ENCODE measurements at regions not wholly inside any gene's neighbourhood (a gene's known extent, or its start where the extent isn't known, plus 50 kb on each side); places are given as distances from the start of the nearest gene placed in this dataset.
A peak's percentile ranks its signal among the peaks of the same experiment; 100 is the strongest.

DNA sequence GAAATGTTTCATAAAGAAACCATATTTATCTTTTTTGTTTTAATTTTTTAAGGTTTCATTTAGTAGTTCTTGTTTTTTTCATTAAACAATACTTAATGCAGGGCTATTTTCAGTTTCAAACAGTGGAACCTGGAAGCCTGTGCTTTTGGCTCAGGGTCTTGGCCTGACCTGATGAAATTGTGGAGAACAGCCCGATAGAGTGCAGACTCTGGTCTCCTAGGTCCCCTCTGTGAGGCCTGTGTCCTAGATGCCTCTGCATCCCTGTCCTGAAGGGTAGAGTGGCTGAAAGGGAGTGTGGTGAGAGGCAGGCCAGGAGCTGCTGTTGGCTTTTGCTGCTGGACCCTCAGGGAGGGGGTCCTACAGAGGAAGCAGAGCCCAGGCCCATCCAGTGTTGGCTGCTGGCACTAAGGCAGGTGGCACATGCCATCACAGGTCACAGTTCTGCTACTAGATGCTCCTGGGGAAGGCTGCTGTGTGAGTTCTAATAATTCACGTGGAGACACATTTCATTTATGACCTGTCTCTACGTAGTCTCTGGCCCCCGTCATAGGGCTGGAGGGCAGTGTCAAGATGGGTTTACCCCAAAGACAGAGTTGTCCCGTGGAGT lies 201.0 kb upstream of the COPS8 start:
- H3K4me3 ChIP-seq = no peak overlapping the region
- no peak overlapping the region for H3K27ac ChIP-seq
- H3K9me3 ChIP-seq (ENCODE audit: low read depth) = no peaks in the 10 kb centered on the region
- no peaks in the 10 kb centered on the region for H3K27me3 ChIP-seq
- TF ChIP-seq, protein P1, sequence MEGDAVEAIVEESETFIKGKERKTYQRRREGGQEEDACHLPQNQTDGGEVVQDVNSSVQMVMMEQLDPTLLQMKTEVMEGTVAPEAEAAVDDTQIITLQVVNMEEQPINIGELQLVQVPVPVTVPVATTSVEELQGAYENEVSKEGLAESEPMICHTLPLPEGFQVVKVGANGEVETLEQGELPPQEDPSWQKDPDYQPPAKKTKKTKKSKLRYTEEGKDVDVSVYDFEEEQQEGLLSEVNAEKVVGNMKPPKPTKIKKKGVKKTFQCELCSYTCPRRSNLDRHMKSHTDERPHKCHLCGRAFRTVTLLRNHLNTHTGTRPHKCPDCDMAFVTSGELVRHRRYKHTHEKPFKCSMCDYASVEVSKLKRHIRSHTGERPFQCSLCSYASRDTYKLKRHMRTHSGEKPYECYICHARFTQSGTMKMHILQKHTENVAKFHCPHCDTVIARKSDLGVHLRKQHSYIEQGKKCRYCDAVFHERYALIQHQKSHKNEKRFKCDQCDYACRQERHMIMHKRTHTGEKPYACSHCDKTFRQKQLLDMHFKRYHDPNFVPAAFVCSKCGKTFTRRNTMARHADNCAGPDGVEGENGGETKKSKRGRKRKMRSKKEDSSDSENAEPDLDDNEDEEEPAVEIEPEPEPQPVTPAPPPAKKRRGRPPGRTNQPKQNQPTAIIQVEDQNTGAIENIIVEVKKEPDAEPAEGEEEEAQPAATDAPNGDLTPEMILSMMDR (IDR thresholded peaks at IDR 0.05; ENCODE audit: low read depth, low read length) = no peak
- no peak for DNase-seq (ENCODE audit: low read depth in 1 of 2, low spot score in 1 of 2)
- H3K4me1 ChIP-seq (ENCODE audit: low read depth) = no peaks in the 10 kb centered on the region
- H3K36me3 ChIP-seq = no peaks in the 10 kb centered on the region

GRCh38 chr2:236886456-236886855 lies 199.2 kb upstream of the COPS8 start:
- H3K4me1 ChIP-seq (ENCODE audit: low read depth) = no peaks in the 10 kb centered on the region
- H3K27ac ChIP-seq = no peak overlapping the region
- TF ChIP-seq, protein P1 (IDR thresholded peaks at IDR 0.05; ENCODE audit: low read depth, low read length) = no peak
- H3K9me3 ChIP-seq (ENCODE audit: low read depth) = no peaks in the 10 kb centered on the region
- no peak for DNase-seq (ENCODE audit: low read depth in 1 of 2, low spot score in 1 of 2)
- H3K4me3 ChIP-seq = no peak overlapping the region
- H3K27me3 ChIP-seq = no peaks in the 10 kb centered on the region
- H3K36me3 ChIP-seq = no peaks in the 10 kb centered on the region

- TF ChIP-seq, protein P1 (IDR thresholded peaks at IDR 0.05; ENCODE audit: low read depth, low read length) = peak; percentile 7
- H3K27ac ChIP-seq = no peak overlapping the region
- no peaks in the 10 kb centered on the region for H3K4me1 ChIP-seq (ENCODE audit: low read depth)
- no peak overlapping the region for H3K4me3 ChIP-seq
- H3K27me3 ChIP-seq = no peaks in the 10 kb centered on the region
- no peaks in the 10 kb centered on the region for H3K36me3 ChIP-seq
- no peaks in the 10 kb centered on the region for H3K9me3 ChIP-seq (ENCODE audit: low read depth)
- DNase-seq (ENCODE audit: low read depth in 1 of 2, low spot score in 1 of 2) = peak in 1 of 2 donors; percentile 71
Observed at GRCh38 chr2:236887531-236887930, 198.2 kb upstream of the COPS8 start.

DNA sequence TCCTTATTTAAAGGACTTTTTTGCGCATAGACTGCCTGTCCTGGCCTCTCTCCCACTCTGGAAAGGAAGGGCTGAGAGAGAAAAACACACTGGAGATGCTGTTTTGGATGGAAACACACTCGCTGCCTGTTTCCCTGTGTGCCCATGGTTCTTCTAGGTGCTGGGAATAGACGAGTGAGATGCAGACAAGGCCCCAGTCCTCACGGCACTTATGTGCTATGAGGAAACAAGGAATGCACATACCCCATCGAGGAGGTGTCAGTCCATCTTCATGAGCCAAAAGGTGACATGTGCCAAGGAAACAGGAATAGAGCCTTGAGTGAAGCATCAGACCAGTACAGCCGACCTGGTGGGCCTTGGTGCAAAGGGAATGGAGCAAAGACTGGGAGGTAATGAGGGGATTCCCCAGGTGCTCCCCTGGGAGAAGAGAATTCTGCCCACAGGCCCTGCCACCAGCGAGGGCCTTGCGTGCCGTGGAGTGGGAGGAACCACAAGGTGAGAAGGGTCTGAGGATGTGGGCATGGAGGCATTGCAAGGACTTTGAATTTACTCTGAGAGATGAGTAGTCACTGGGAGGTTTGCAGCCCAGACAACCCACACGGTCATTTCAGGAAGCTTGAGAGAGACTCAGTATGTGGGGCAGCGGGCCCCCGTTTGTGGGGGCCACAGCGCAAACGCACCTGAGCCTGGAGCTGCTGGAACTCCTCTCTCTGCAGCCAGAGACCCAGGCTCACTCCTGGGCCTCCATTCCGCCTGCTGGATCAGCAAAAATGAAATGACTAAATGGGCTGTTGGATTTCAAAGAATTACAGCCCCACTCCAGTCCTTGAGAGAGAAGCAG lies 197.5 kb upstream of the COPS8 start:
- TF ChIP-seq, protein P1 (IDR thresholded peaks at IDR 0.05; ENCODE audit: low read depth, low read length) = no peak
- no peaks in the 10 kb centered on the region for H3K9me3 ChIP-seq (ENCODE audit: low read depth)
- no peak overlapping the region for H3K27ac ChIP-seq
- H3K36me3 ChIP-seq = no peaks in the 10 kb centered on the region
- no peaks in the 10 kb centered on the region for H3K4me1 ChIP-seq (ENCODE audit: low read depth)
- H3K4me3 ChIP-seq = no peak overlapping the region
- H3K27me3 ChIP-seq = no peaks in the 10 kb centered on the region
- DNase-seq (ENCODE audit: low read depth in 1 of 2, low spot score in 1 of 2) = no peak

DNA sequence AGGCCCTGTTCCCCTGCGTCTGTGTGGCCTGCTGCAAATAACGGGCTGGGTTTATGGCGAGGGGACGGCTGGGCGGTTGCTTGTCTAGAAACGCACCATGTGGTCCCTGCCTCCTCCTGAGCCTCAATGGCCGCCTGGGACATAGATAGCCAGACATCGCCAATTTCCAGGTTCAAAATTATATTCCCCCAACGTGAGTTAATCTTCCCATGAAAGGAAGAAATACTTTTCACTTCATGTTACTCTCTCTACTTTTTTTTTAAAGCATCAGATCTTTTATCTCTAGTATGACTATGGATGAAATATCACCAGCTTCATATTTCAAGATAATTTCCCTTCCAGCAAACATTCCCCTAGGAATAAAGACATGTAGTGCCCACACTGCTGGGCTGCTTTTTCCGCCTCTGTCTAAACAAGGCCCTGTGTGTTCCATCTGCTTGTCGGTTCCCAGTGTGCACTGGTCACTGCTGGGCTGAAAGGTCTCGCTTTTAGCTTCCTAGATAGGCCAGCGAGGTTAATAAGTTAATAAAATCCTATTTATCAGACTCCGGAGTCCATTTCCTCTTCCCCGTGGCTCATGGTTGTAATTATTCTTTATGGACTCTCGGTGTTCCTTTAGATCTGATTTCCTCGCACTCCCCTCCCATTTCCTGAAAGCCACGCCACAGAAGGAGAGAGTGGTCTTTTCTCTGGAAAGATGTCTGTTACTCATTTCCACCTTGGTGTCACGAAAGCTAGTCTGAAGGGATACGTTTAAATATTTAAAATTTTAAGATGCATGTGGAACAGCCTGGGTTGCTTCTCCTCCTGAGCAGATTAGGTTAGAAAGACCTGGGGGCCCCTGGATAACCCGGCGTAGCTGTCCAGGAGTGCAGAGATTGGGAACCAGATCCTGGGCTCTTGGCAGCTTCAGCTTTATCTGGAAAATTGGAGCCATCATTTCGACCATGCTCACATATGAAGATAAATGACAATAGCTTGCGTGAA lies 196.6 kb upstream of the COPS8 start:
- H3K4me1 ChIP-seq (ENCODE audit: low read depth) = no peaks in the 10 kb centered on the region
- no peak overlapping the region for H3K27ac ChIP-seq
- no peaks in the 10 kb centered on the region for H3K27me3 ChIP-seq
- TF ChIP-seq, protein P1 (IDR thresholded peaks at IDR 0.05; ENCODE audit: low read depth, low read length) = no peak
- no peaks in the 10 kb centered on the region for H3K9me3 ChIP-seq (ENCODE audit: low read depth)
- H3K36me3 ChIP-seq = no peaks in the 10 kb centered on the region
- peak in 1 of 2 donors; percentile 7 for DNase-seq (ENCODE audit: low read depth in 1 of 2, low spot score in 1 of 2)
- no peak overlapping the region for H3K4me3 ChIP-seq
